ENCODE measurements at regions not wholly inside any gene's neighbourhood (a gene's known extent, or its start where the extent isn't known, plus 50 kb on each side); places are given as distances from the start of the nearest gene placed in this dataset.
"Not testable (repeated sequence)": the region's sequence is repeated elsewhere in the genome, so short reads cannot be mapped to it uniquely, and the experiment has no call there.

DNA sequence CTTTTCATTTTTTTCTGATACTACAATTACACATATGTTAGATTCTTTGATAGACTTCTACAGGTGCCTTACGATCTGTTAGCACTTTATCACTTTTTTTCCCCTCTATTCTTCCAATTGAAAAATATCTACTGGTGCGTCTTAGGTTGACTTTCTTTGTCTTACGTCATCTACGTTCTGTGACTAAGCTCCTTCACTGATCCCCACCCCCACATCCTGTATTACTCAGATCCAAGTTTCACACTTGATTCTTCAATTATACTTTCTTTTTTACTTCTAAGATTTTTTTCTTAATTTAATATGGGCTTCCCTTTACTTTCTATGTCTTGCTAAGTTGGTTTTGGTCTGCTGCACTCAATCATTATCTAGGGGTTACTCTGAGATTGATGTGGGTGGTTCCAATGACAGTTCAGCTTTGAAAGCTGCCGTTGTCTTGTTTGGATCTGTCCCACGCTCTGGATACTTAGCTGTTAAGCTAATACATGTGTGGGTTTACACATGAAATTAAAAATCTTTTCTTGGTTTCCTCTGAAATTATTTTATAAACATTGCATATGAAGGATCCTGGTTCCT lies 1321.1 kb downstream of the RAPGEF2 start:
- Histone ChIP-seq H3K9me3 (peaks cover 0 to under 1% (median 0%) of the 10 kb centered on the region in 4 donors), H3K27me3 (no peaks in the 10 kb centered on the region), H3K36me3 (no peaks in the 10 kb centered on the region), H3K4me1 (no peaks in the 10 kb centered on the region), H3K4me3 (no peak overlapping the region), H3K27ac (replicated peaks in 1 of 4) (no peak overlapping the region)
- TF ChIP-seq, protein P1, sequence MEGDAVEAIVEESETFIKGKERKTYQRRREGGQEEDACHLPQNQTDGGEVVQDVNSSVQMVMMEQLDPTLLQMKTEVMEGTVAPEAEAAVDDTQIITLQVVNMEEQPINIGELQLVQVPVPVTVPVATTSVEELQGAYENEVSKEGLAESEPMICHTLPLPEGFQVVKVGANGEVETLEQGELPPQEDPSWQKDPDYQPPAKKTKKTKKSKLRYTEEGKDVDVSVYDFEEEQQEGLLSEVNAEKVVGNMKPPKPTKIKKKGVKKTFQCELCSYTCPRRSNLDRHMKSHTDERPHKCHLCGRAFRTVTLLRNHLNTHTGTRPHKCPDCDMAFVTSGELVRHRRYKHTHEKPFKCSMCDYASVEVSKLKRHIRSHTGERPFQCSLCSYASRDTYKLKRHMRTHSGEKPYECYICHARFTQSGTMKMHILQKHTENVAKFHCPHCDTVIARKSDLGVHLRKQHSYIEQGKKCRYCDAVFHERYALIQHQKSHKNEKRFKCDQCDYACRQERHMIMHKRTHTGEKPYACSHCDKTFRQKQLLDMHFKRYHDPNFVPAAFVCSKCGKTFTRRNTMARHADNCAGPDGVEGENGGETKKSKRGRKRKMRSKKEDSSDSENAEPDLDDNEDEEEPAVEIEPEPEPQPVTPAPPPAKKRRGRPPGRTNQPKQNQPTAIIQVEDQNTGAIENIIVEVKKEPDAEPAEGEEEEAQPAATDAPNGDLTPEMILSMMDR (IDR thresholded peaks at IDR 0.05), result no peak
- TF ChIP-seq POLR2AphosphoS5 (IDR thresholded peaks at IDR 0.05) (no peak), POLR2A (IDR thresholded peaks at IDR 0.05; ENCODE audit: low read depth) (no peak), EP300 (IDR thresholded peaks at IDR 0.05) (no peak)
- no peak for DNase-seq (ENCODE audit: extremely low spot score)
- intact Hi-C loops (cut with DNase I), result no loop called here
- WGBS, result 61% methylated on average over 6 of the region's 6 CpGs

GRCh38 chr4:160426233-160426632 lies 1323.4 kb downstream of the RAPGEF2 start:
- Histone ChIP-seq H3K4me1 (no peaks in the 10 kb centered on the region), H3K4me3 (no peak overlapping the region), H3K9me3 (peaks cover 0 to 12% (median 0%) of the 10 kb centered on the region in 4 donors), H3K36me3 (no peaks in the 10 kb centered on the region), H3K27ac (replicated peaks in 1 of 4) (no peak overlapping the region), H3K27me3 (no peaks in the 10 kb centered on the region)
- TF ChIP-seq, protein P1 (IDR thresholded peaks at IDR 0.05), result no peak
- TF ChIP-seq EP300 (IDR thresholded peaks at IDR 0.05), result no peak
- no peak for TF ChIP-seq POLR2AphosphoS5 (IDR thresholded peaks at IDR 0.05)
- TF ChIP-seq POLR2A (IDR thresholded peaks at IDR 0.05; ENCODE audit: low read depth), result no peak
- intact Hi-C loops (cut with DNase I), result no loop called here
- no peak for DNase-seq (ENCODE audit: extremely low spot score)
- 94% methylated on average over 2 of the region's 2 CpGs for WGBS

DNA sequence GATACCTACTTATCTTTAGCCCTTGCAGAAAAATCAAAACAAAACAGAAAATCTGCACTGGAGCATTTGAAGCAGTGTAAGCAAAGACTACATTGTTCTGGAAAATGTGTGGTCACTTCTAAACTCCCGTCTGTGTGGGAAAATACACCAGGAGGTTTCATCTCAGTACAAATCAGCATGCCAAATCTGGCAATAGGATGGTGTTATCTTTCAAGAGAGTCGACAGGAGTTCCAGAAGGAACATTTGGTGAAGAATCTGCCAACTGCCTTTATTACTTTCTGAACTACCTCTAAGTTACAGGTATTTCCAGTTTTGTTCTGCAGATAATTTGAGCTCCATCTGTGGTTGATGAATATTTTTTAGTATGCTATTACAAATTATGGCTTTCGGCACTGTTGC lies 1348.0 kb downstream of the RAPGEF2 start:
- DNase-seq (ENCODE audit: extremely low spot score), result no peak
- no peaks in the 10 kb centered on the region for H3K36me3 ChIP-seq
- intact Hi-C loops (cut with DNase I), result no loop called here
- no peak for TF ChIP-seq POLR2A (IDR thresholded peaks at IDR 0.05; ENCODE audit: low read depth)
- no peak for TF ChIP-seq POLR2AphosphoS5 (IDR thresholded peaks at IDR 0.05)
- no peaks in the 10 kb centered on the region for H3K4me1 ChIP-seq
- H3K4me3 ChIP-seq, result no peak overlapping the region
- H3K9me3 ChIP-seq, result no peaks in the 10 kb centered on the region
- 63% methylated on average over 3 of the region's 3 CpGs for WGBS
- H3K27me3 ChIP-seq, result no peaks in the 10 kb centered on the region
- no peak overlapping the region for H3K27ac ChIP-seq (replicated peaks in 1 of 4)

GRCh38 chr4:160481696-160482690 lies 1379.1 kb downstream of the RAPGEF2 start:
- DNase-seq (ENCODE audit: extremely low spot score); intact Hi-C loops (cut with DNase I); H3K4me1 ChIP-seq; H3K27me3 ChIP-seq; H3K27ac ChIP-seq (replicated peaks in 1 of 4); H3K9me3 ChIP-seq; H3K36me3 ChIP-seq; H3K4me3 ChIP-seq: not testable (repeated sequence)
- 93% methylated on average over 29 of the region's 39 CpGs for WGBS

- no peak overlapping the region for H3K27ac ChIP-seq (replicated peaks in 1 of 4)
- DNase-seq (ENCODE audit: extremely low spot score), result no peak
- H3K4me1 ChIP-seq, result no peaks in the 10 kb centered on the region
- TF ChIP-seq POLR2AphosphoS5 (IDR thresholded peaks at IDR 0.05) (no peak), EP300 (IDR thresholded peaks at IDR 0.05) (no peak), POLR2A (IDR thresholded peaks at IDR 0.05; ENCODE audit: low read depth) (no peak)
- TF ChIP-seq, protein P1 (IDR thresholded peaks at IDR 0.05), result no peak
- H3K4me3 ChIP-seq, result no peak overlapping the region
- WGBS, result 68% methylated on average over 1 of the region's 1 CpG
- no peaks in the 10 kb centered on the region for H3K27me3 ChIP-seq
- intact Hi-C loops (cut with DNase I), result no loop called here
- H3K9me3 ChIP-seq, result no peaks in the 10 kb centered on the region
- H3K36me3 ChIP-seq, result no peaks in the 10 kb centered on the region
Measured at GRCh38 chr4:160485071-160485687, 1382.3 kb downstream of the RAPGEF2 start.

Data from esophagus muscularis mucosa (tissue), 4 donors.